ENCODE measurements at regions not wholly inside any gene's neighbourhood (a gene's known extent, or its start where the extent isn't known, plus 50 kb on each side); places are given as distances from the start of the nearest gene placed in this dataset.
"Not testable (repeated sequence)": the region's sequence is repeated elsewhere in the genome, so short reads cannot be mapped to it uniquely, and the experiment has no call there.

DNA sequence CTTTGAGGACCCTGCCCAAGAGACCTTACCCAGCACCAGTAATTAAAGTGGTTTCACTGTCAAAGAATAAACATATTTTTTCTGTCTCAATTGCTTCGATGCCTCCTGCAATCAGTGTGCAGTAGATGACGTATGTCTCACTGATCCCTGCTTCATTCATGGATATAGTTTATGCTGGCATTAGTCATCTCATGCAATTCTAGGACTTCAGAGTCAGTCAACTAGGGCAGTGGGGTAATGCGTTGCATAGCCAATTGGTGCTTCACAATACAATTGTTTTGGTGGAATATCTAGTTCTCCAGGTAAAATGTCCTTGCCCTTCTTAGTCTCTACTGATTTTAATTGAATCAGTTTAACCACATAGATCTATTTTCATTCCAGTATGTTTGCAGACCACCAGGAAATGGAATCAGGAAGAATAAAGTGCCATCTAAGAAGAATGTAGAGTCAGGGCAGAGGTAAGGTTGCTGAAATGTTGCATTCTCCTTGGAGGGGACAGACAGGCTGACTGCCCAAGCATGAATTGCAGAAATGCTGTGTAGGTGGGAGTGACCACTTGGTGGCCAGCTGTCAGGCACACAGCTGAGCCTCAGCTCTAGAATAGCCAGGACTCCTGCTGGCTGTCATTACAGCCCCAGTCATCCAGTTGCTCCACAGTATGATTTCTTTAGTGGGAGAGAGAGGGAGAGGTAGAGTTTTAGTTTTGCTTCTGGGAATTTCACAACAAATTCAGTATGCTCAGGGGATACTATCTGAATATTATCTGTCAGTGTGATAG lies 73.5 kb upstream of the MEGF10 start:
- H3K4me1 ChIP-seq, result peaks cover 4% of the 10 kb centered on the region
- 87 to 100% methylated on average over 3 of the region's 3 CpGs for WGBS, 2 donors
- no peak overlapping the region for H3K4me3 ChIP-seq
- intact Hi-C loops (cut with DNase I; ENCODE audit: low total_unique reads), result no loop called here
- DNase-seq, result no peak
- no peaks in the 10 kb centered on the region for H3K9me3 ChIP-seq
- no peak overlapping the region for H3K27ac ChIP-seq
- no peaks in the 10 kb centered on the region for H3K36me3 ChIP-seq (ENCODE audit: low read depth, missing control alignments)
- no peak for TF ChIP-seq POLR2A (IDR thresholded peaks at IDR 0.05)
- TF ChIP-seq, protein P1, sequence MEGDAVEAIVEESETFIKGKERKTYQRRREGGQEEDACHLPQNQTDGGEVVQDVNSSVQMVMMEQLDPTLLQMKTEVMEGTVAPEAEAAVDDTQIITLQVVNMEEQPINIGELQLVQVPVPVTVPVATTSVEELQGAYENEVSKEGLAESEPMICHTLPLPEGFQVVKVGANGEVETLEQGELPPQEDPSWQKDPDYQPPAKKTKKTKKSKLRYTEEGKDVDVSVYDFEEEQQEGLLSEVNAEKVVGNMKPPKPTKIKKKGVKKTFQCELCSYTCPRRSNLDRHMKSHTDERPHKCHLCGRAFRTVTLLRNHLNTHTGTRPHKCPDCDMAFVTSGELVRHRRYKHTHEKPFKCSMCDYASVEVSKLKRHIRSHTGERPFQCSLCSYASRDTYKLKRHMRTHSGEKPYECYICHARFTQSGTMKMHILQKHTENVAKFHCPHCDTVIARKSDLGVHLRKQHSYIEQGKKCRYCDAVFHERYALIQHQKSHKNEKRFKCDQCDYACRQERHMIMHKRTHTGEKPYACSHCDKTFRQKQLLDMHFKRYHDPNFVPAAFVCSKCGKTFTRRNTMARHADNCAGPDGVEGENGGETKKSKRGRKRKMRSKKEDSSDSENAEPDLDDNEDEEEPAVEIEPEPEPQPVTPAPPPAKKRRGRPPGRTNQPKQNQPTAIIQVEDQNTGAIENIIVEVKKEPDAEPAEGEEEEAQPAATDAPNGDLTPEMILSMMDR (IDR thresholded peaks at IDR 0.05), result no peak
- H3K27me3 ChIP-seq, result no peaks in the 10 kb centered on the region

DNA sequence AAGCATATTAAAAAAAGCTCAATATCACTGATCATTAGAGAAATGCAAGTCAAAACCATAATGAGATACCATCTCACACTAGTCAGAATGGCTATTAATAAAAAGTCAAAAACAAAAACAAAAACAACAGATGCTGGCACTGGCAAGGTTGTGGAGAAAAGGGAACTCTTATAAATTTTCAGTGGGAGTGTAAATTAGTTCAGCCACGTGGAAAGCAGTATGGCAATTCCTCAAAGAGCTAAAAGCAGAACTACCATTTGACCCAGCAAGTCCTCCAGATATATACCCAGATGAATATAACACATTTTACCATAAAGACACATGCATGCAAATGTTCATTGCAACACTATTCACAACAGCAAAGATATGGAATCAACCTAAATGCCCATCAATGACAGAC lies 68.7 kb upstream of the MEGF10 start:
- WGBS, 2 donors, result 73 to 84% methylated on average over 1 of the region's 1 CpG
- H3K9me3 ChIP-seq; H3K4me1 ChIP-seq; H3K4me3 ChIP-seq; H3K36me3 ChIP-seq (ENCODE audit: low read depth, missing control alignments); H3K27me3 ChIP-seq; intact Hi-C loops (cut with DNase I; ENCODE audit: low total_unique reads); DNase-seq; H3K27ac ChIP-seq: not testable (repeated sequence)

DNA sequence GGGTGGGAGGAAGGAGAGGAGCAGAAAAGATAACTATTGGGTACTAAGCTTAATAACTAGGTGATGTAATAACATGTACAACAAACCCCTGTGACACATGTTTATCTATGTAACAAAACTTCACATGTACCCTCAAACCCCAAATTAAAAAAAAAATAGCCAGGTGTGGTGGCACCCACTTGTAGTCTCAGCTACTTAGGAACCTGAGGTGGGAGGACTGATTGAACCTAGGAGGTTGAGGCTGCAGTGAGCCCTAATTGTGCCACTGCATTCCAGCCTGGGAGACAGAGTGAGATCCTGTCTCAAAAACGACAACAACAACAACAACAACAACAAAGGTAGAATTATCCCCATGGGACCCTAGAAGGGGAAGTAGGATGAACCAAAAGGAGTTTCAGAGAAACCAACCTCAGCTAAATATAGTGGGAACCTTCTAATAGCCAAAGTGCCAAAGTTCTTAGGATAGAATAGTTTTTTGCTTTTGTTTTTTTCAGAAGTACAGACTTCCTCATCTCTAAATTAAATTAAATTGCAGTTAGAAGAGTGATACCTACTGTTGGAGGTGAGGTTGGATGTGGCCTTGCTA lies 67.9 kb upstream of the MEGF10 start:
- H3K9me3 ChIP-seq; H3K27me3 ChIP-seq; intact Hi-C loops (cut with DNase I; ENCODE audit: low total_unique reads); H3K4me3 ChIP-seq; H3K27ac ChIP-seq; H3K36me3 ChIP-seq (ENCODE audit: low read depth, missing control alignments); DNase-seq; H3K4me1 ChIP-seq: not testable (repeated sequence)
- 64% methylated on average over 1 of the region's 1 CpG for WGBS, 2 donors

DNA sequence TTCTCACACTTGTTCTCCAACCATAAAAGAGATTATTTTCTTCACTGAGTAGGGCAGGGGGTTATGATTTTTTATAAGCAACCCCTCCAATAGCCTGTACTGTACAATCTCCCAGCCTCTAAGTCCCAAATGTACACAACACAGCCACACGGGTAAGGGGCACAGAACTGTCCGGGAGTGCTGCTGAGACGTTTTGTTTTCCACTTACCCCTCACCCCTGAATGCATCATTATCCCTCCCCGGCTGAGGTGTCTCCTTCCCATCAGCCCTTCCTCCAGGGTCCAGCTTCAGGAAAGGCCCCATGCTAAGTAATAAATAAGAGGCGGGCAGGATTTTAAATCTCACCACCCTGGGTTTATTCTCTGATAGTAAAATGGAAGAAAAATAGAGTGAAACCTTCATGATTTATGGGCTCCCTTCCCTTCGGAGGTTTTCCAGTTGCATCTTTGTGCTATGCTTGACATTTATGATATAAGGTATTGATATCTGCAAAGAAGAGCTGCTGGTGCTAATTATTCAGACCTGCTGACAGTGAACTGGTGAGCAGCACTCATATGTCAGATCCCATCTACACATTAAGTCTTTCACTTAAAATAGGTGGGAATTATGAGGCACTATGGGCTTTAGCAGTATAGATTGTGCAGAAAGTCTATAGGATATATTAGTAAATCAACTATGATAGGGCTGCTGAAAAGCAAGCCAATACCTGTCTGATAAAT lies 67.2 kb upstream of the MEGF10 start:
- DNase-seq, result no peak
- intact Hi-C loops (cut with DNase I; ENCODE audit: low total_unique reads), result no loop called here
- TF ChIP-seq, protein P1 (IDR thresholded peaks at IDR 0.05), result no peak
- no peak for TF ChIP-seq POLR2A (IDR thresholded peaks at IDR 0.05)
- H3K36me3 ChIP-seq (ENCODE audit: low read depth, missing control alignments), result no peaks in the 10 kb centered on the region
- H3K4me3 ChIP-seq, result no peak overlapping the region
- WGBS, 2 donors, result 58 to 63% methylated on average over 6 of the region's 6 CpGs
- H3K27ac ChIP-seq, result no peak overlapping the region
- no peaks in the 10 kb centered on the region for H3K4me1 ChIP-seq
- H3K9me3 ChIP-seq, result no peaks in the 10 kb centered on the region
- no peaks in the 10 kb centered on the region for H3K27me3 ChIP-seq

DNA sequence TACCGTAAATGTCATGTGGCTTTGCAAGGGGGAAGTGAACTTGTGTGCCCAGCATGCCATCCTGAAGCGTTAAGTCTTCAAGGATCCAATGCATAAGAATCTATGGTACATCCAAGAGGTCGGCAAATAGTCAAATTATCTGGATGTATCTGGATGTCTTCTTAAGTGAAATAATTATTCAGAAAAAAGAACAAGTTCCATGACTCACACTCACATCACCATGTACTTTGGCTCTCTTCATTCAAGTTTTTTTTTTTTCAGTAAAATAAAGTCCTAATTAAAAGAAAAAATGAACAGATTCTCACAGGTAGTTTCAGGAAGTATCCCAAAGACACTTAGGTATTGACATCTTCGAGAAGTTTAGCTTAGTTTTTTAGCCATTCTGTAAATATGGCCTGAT lies 62.7 kb upstream of the MEGF10 start:
- no peak for DNase-seq
- Histone ChIP-seq H3K9me3 (no peaks in the 10 kb centered on the region), H3K27ac (no peak overlapping the region), H3K36me3 (ENCODE audit: low read depth, missing control alignments) (no peaks in the 10 kb centered on the region), H3K4me1 (no peaks in the 10 kb centered on the region), H3K27me3 (no peaks in the 10 kb centered on the region), H3K4me3 (no peak overlapping the region)
- WGBS, 2 donors, result 78 to 87% methylated on average over 4 of the region's 4 CpGs
- TF ChIP-seq, protein P1 (IDR thresholded peaks at IDR 0.05), result no peak
- TF ChIP-seq POLR2A (IDR thresholded peaks at IDR 0.05), result no peak
- intact Hi-C loops (cut with DNase I; ENCODE audit: low total_unique reads), result no loop called here

All from testis (tissue), 2 donors.